ENCODE measurements at regions not wholly inside any gene's neighbourhood (a gene's known extent, or its start where the extent isn't known, plus 50 kb on each side); places are given as distances from the start of the nearest gene placed in this dataset.

GRCh38 chr6:159118924-159119323, 50.3 kb upstream of the FNDC1 start:
- WGBS, 4 donors: 81 to 92% (median 88%) methylated on average over 2 of the region's 2 CpGs
- peak overlapping the region in 1 of 12 donors; percentile 91 for H3K27ac ChIP-seq
- ATAC-seq (no peak), DNase-seq (no peak)
- intact Hi-C loops (cut with DNase I): loop anchor here in 1 of 10 donors (10.0 kb wide), 1 partner anchor 414 kb away; no protein-coding TSS in a partner anchor
- peaks cover 0 to 69% (median 10%) of the 10 kb centered on the region in 12 donors for H3K4me1 ChIP-seq
- no peaks in the 10 kb centered on the region for H3K9me3 ChIP-seq
- H3K36me3 ChIP-seq: no peaks in the 10 kb centered on the region
- no peaks in the 10 kb centered on the region for H3K27me3 ChIP-seq
- H3K4me3 ChIP-seq: no peak overlapping the region
- TF ChIP-seq POLR2A (IDR thresholded peaks at IDR 0.05): no peak
- TF ChIP-seq CTCF (IDR thresholded peaks at IDR 0.05): no peak

- Histone ChIP-seq H3K9me3 (no peaks in the 10 kb centered on the region), H3K4me1 (peaks cover 0 to 77% (median 10%) of the 10 kb centered on the region in 12 donors), H3K27me3 (no peaks in the 10 kb centered on the region), H3K27ac (peak overlapping the region in 9 of 12 donors; percentile 34 to 91 (median 46)), H3K4me3 (no peak overlapping the region), H3K36me3 (no peaks in the 10 kb centered on the region)
- TF ChIP-seq CTCF (IDR thresholded peaks at IDR 0.05) (no peak), POLR2A (IDR thresholded peaks at IDR 0.05) (no peak)
- ATAC-seq: no peak
- WGBS, 4 donors: 71 to 81% (median 78%) methylated on average over 5 of the region's 5 CpGs
- DNase-seq: no peak
- intact Hi-C loops (cut with DNase I): loop anchor here in 1 of 10 donors (10.0 kb wide), 1 partner anchor 413 kb away; no protein-coding TSS in a partner anchor
Observed at GRCh38 chr6:159117563-159117962, 51.6 kb upstream of the FNDC1 start.

GRCh38 chr6:159117046-159117445, 52.2 kb upstream of the FNDC1 start:
- TF ChIP-seq CTCF (IDR thresholded peaks at IDR 0.05) (no peak), POLR2A (IDR thresholded peaks at IDR 0.05) (no peak)
- Histone ChIP-seq H3K27me3 (no peaks in the 10 kb centered on the region), H3K36me3 (no peaks in the 10 kb centered on the region), H3K4me1 (peaks cover 0 to 77% (median 9%) of the 10 kb centered on the region in 12 donors), H3K9me3 (no peaks in the 10 kb centered on the region), H3K4me3 (no peak overlapping the region), H3K27ac (peak overlapping the region in 10 of 12 donors; percentile 21 to 91 (median 45))
- DNase-seq: no peak
- peak in 1 of 4 donors; percentile 62 for ATAC-seq
- intact Hi-C loops (cut with DNase I): loop anchor here in 1 of 10 donors (10.0 kb wide), 1 partner anchor 412 kb away; no protein-coding TSS in a partner anchor
- 49 to 63% (median 56%) methylated on average over 3 of the region's 3 CpGs for WGBS, 4 donors

- no peaks in the 10 kb centered on the region for H3K36me3 ChIP-seq
- H3K27me3 ChIP-seq: no peaks in the 10 kb centered on the region
- H3K4me1 ChIP-seq: peaks cover 0 to 72% (median 8%) of the 10 kb centered on the region in 12 donors
- H3K4me3 ChIP-seq: no peak overlapping the region
- no peak for TF ChIP-seq POLR2A (IDR thresholded peaks at IDR 0.05)
- TF ChIP-seq CTCF (IDR thresholded peaks at IDR 0.05): no peak
- no peak for DNase-seq
- peak overlapping the region in 2 of 12 donors; percentile 66 to 91 for H3K27ac ChIP-seq
- H3K9me3 ChIP-seq: no peaks in the 10 kb centered on the region
- 80 to 90% (median 82%) methylated on average over 4 to 5 of the region's 5 CpGs for WGBS, 4 donors
- ATAC-seq: peak in 2 of 4 donors; percentile 40 to 66
- intact Hi-C loops (cut with DNase I): loop anchor here in 1 of 10 donors (10.0 kb wide), 1 partner anchor 412 kb away; no protein-coding TSS in a partner anchor
Observed at GRCh38 chr6:159116343-159116742, 52.9 kb upstream of the FNDC1 start.
